Left lung (tissue), 4 donors: ENCODE measurements at regions not wholly inside any gene's neighbourhood (a gene's known extent, or its start where the extent isn't known, plus 50 kb on each side); places are given as distances from the start of the nearest gene placed in this dataset.
A peak's percentile ranks its signal among the peaks of the same experiment; 100 is the strongest.

Source experiments
- ATAC-seq: fragments of 200-7000 bp; cut with Tn5 transposase; one replicate; pipeline ENCODE4 v1.9.1; 2020; ENCODE audit warnings: moderate library complexity
- DNase-seq, 4 donors: peaks; one replicate each; pipeline ENCODE4 v3.0.0-alpha.2; 2013 to 2020
- H3K27ac ChIP-seq, 2 donors: fragments of 200-600 bp; sonication (generic) in 1 of 2; one replicate each; pipeline versions ENCODE4 v1.5.0 to v1.8.0; 2020 to 2021
- H3K27me3 ChIP-seq, 2 donors: fragments of 200-600 bp; sonication (generic) in 1 of 2; one replicate each; pipeline versions ENCODE4 v1.5.0 to v1.8.0; 2020 to 2021
- H3K36me3 ChIP-seq, 2 donors: fragments of 200-600 bp; sonication (generic) in 1 of 2; one replicate each; pipeline versions ENCODE4 v1.5.0 to v1.8.0; 2020 to 2021
- H3K4me1 ChIP-seq, 2 donors: fragments of 200-600 bp; one replicate each; pipeline ENCODE4 v1.8.0; 2021
- H3K4me3 ChIP-seq, 2 donors: fragments of 200-600 bp; sonication (generic) in 1 of 2; one replicate each; pipeline versions ENCODE4 v1.5.0 to v1.8.0; 2020 to 2021; ENCODE audit warnings: mild to moderate bottlenecking in 1 of 2
- H3K9me3 ChIP-seq, 2 donors: fragments of 200-600 bp; sonication (generic) in 1 of 2; one replicate each; pipeline versions ENCODE4 v1.5.0 to v1.8.0; 2020 to 2021
- CTCF ChIP-seq, 2 donors: fragments of 200-600 bp; sonication (generic) in 1 of 2; IDR thresholded peaks; one replicate each; pipeline versions ENCODE4 v1.5.0 to v1.8.0; 2021; ENCODE audit warnings: antibody characterized with exemption in 2 of 2
- intact Hi-C, 2 donors: fragments of 100-400 bp; cut with DNase I; formaldehyde crosslinking; loops; one replicate each; pipeline versions ENCODE4 v1.11.2 to v1.14.2; 2022
- donor health status: DM: no; HTN: yes; CAD: no.
- donor health status: DM: no; HTN: no; CAD: no.

GRCh38 chr10:130708465-130709070 lies 572.4 kb downstream of the GLRX3 start:
- H3K36me3 ChIP-seq = no peaks in the 10 kb centered on the region
- no peaks in the 10 kb centered on the region for H3K9me3 ChIP-seq
- no peaks in the 10 kb centered on the region for H3K4me1 ChIP-seq
- ATAC-seq = no peak
- peaks cover 0 to 13% of the 10 kb centered on the region in 2 donors for H3K27me3 ChIP-seq
- DNase-seq = no peak
- TF ChIP-seq CTCF (IDR thresholded peaks at IDR 0.05) = no peak
- intact Hi-C loops = no loop called here
- no peak overlapping the region for H3K4me3 ChIP-seq
- no peak overlapping the region for H3K27ac ChIP-seq

GRCh38 chr10:130709415-130709814 lies 573.2 kb downstream of the GLRX3 start:
- Histone ChIP-seq H3K27me3 (peaks cover 0 to 21% of the 10 kb centered on the region in 2 donors), H3K4me3 (no peak overlapping the region), H3K36me3 (no peaks in the 10 kb centered on the region), H3K27ac (no peak overlapping the region), H3K4me1 (no peaks in the 10 kb centered on the region), H3K9me3 (no peaks in the 10 kb centered on the region)
- TF ChIP-seq CTCF (IDR thresholded peaks at IDR 0.05) = no peak
- DNase-seq = no peak
- no peak for ATAC-seq
- intact Hi-C loops = no loop called here

GRCh38 chr10:130711072-130711471 lies 574.9 kb downstream of the GLRX3 start:
- Histone ChIP-seq H3K27me3 (peaks cover 0 to 27% of the 10 kb centered on the region in 2 donors), H3K27ac (no peak overlapping the region), H3K4me1 (no peaks in the 10 kb centered on the region), H3K9me3 (no peaks in the 10 kb centered on the region), H3K36me3 (no peaks in the 10 kb centered on the region), H3K4me3 (no peak overlapping the region)
- ATAC-seq (no peak), DNase-seq (no peak)
- intact Hi-C loops = no loop called here
- TF ChIP-seq CTCF (IDR thresholded peaks at IDR 0.05) = no peak

GRCh38 chr10:130713135-130713534 lies 576.9 kb downstream of the GLRX3 start:
- DNase-seq (peak in 2 of 4 donors; percentile 3 to 26), ATAC-seq (no peak)
- TF ChIP-seq CTCF (IDR thresholded peaks at IDR 0.05) = no peak
- Histone ChIP-seq H3K9me3 (no peaks in the 10 kb centered on the region), H3K27me3 (peaks cover 0 to 39% of the 10 kb centered on the region in 2 donors), H3K4me1 (no peaks in the 10 kb centered on the region), H3K36me3 (no peaks in the 10 kb centered on the region), H3K27ac (no peak overlapping the region), H3K4me3 (no peak overlapping the region)
- intact Hi-C loops = no loop called here

- TF ChIP-seq CTCF (IDR thresholded peaks at IDR 0.05) = no peak
Observed at GRCh38 chr10:130713731-130714130, 577.5 kb downstream of the GLRX3 start.

More at GRCh38 chr10:130713731-130714130, 577.5 kb downstream of the GLRX3 start:
- no peak overlapping the region for H3K4me3 ChIP-seq
- no peak overlapping the region for H3K27ac ChIP-seq
- DNase-seq (no peak), ATAC-seq (no peak)
- H3K27me3 ChIP-seq = peaks cover 0 to 39% of the 10 kb centered on the region in 2 donors
- H3K36me3 ChIP-seq = no peaks in the 10 kb centered on the region
- intact Hi-C loops = no loop called here
- no peaks in the 10 kb centered on the region for H3K9me3 ChIP-seq
- H3K4me1 ChIP-seq = no peaks in the 10 kb centered on the region
